Glutamatergic neuron (in vitro differentiated cells): ENCODE measurements at regions not wholly inside any gene's neighbourhood (a gene's known extent, or its start where the extent isn't known, plus 50 kb on each side); places are given as distances from the start of the nearest gene placed in this dataset.

Experiments used
- DNase-seq: peaks from one replicate; pipeline ENCODE4 v3.0.0; 2022
- H3K27ac Mint-ChIP-seq: one replicate; pipeline ENCODE4 v1.8.0; 2020; ENCODE audit warnings: mild to moderate bottlenecking, mixed read lengths, inconsistent platforms; ENCODE audit not compliant: unreplicated experiment
- H3K27me3 Mint-ChIP-seq: one replicate; pipeline ENCODE4 v1.8.0; 2020; ENCODE audit warnings: mild to moderate bottlenecking, moderate library complexity, mixed read lengths, inconsistent platforms; ENCODE audit not compliant: unreplicated experiment
- H3K36me3 Mint-ChIP-seq: one replicate; pipeline ENCODE4 v1.8.0; 2020; ENCODE audit warnings: mild to moderate bottlenecking, mixed read lengths, inconsistent platforms; ENCODE audit not compliant: unreplicated experiment
- H3K4me1 Mint-ChIP-seq: one replicate; pipeline ENCODE4 v1.8.0; 2020; ENCODE audit warnings: mild to moderate bottlenecking, low read depth, mixed read lengths, inconsistent platforms; ENCODE audit not compliant: unreplicated experiment
- H3K4me3 Mint-ChIP-seq: one replicate; pipeline ENCODE4 v1.8.0; 2020; ENCODE audit warnings: mild to moderate bottlenecking, mixed read lengths, inconsistent platforms; ENCODE audit not compliant: unreplicated experiment
- H3K9me3 Mint-ChIP-seq: one replicate; pipeline ENCODE4 v1.8.0; 2020; ENCODE audit warnings: mild to moderate bottlenecking, moderate library complexity, mixed read lengths, inconsistent platforms; ENCODE audit not compliant: unreplicated experiment
- CTCF ChIP-seq: fragments of 200-600 bp; sonication (generic); IDR thresholded peaks from one replicate; pipeline ENCODE4 v1.5.0; 2021; ENCODE audit not compliant: partially characterized antibody, unreplicated experiment

- H3K27me3 Mint-ChIP-seq, result no peaks in the 10 kb centered on the region
- no peak overlapping the region for H3K27ac Mint-ChIP-seq
- no peaks in the 10 kb centered on the region for H3K36me3 Mint-ChIP-seq
- TF ChIP-seq CTCF, result no peak
- peaks cover 3% of the 10 kb centered on the region for H3K4me1 Mint-ChIP-seq
- H3K4me3 Mint-ChIP-seq, result no peak overlapping the region
- no peak for DNase-seq
- H3K9me3 Mint-ChIP-seq, result no peaks in the 10 kb centered on the region
These were observed 194.6 kb upstream of the PRNP start for GRCh38 chr20:4491643-4492042.

GRCh38 chr20:4490606-4491280, 195.5 kb upstream of the PRNP start:
- Mint-ChIP-seq H3K9me3 (no peaks in the 10 kb centered on the region), H3K27ac (no peak overlapping the region), H3K4me3 (no peak overlapping the region), H3K36me3 (no peaks in the 10 kb centered on the region), H3K4me1 (peaks cover 3% of the 10 kb centered on the region), H3K27me3 (no peaks in the 10 kb centered on the region)
- DNase-seq, result no peak
- no peak for TF ChIP-seq CTCF

GRCh38 chr20:4490045-4490444, 196.2 kb upstream of the PRNP start:
- Mint-ChIP-seq H3K36me3 (no peaks in the 10 kb centered on the region), H3K4me3 (no peak overlapping the region), H3K27ac (no peak overlapping the region), H3K27me3 (no peaks in the 10 kb centered on the region), H3K9me3 (no peaks in the 10 kb centered on the region), H3K4me1 (peaks cover 3% of the 10 kb centered on the region)
- no peak for DNase-seq
- TF ChIP-seq CTCF, result no peak

GRCh38 chr20:4488407-4489339, 197.6 kb upstream of the PRNP start:
- Mint-ChIP-seq H3K4me3 (no peak overlapping the region), H3K27ac (no peak overlapping the region), H3K4me1 (peaks cover 3% of the 10 kb centered on the region), H3K36me3 (no peaks in the 10 kb centered on the region), H3K9me3 (no peaks in the 10 kb centered on the region), H3K27me3 (no peaks in the 10 kb centered on the region)
- TF ChIP-seq CTCF, result no peak
- no peak for DNase-seq
